GM19238 (cell line): ENCODE measurements at regions not wholly inside any gene's neighbourhood (a gene's known extent, or its start where the extent isn't known, plus 50 kb on each side); places are given as distances from the start of the nearest gene placed in this dataset.
"Not testable (repeated sequence)": the region's sequence is repeated elsewhere in the genome, so short reads cannot be mapped to it uniquely, and the experiment has no call there.

Source experiments
- DNase-seq: peaks from one replicate; pipeline ENCODE4 v3.0.0; 2011; ENCODE audit warnings: low spot score; ENCODE audit not compliant: insufficient read length

- DNase-seq: no peak
Observed at GRCh38 chr1:181192316-181192715, 103.8 kb downstream of the IER5 start.

- no peak for DNase-seq
Observed at GRCh38 chr1:181202986-181203555, 114.6 kb downstream of the IER5 start.

- DNase-seq: no peak
Observed at GRCh38 chr1:181204530-181204929, 116.0 kb downstream of the IER5 start.

GRCh38 chr1:181205901-181206300 is 117.4 kb downstream of the IER5 start:
- no peak for DNase-seq

- DNase-seq: no peak
Observed at GRCh38 chr1:181206513-181206912, 118.0 kb downstream of the IER5 start.

- no peak for DNase-seq
Observed at GRCh38 chr1:181206979-181207790, 118.7 kb downstream of the IER5 start.

- DNase-seq: no peak
Observed at GRCh38 chr1:181208083-181208482, 119.6 kb downstream of the IER5 start.

- no peak for DNase-seq
Observed at GRCh38 chr1:181208967-181209366, 120.5 kb downstream of the IER5 start.

- DNase-seq: no peak
Observed at GRCh38 chr1:181213056-181213455, 124.6 kb downstream of the IER5 start.

GRCh38 chr1:181216591-181216994 is 128.1 kb downstream of the IER5 start:
- no peak for DNase-seq

- DNase-seq: no peak
Observed at GRCh38 chr1:181219938-181220337, 131.4 kb downstream of the IER5 start.

- DNase-seq: no peak
Observed at GRCh38 chr1:181221078-181221477, 132.6 kb downstream of the IER5 start.

GRCh38 chr1:181222972-181223505 is 134.5 kb downstream of the IER5 start:
- DNase-seq: no peak

- not testable (repeated sequence) for DNase-seq
Observed at GRCh38 chr1:181226728-181227127, 138.2 kb downstream of the IER5 start.

GRCh38 chr1:181239086-181239485 is 150.6 kb downstream of the IER5 start:
- no peak for DNase-seq

- not testable (repeated sequence) for DNase-seq
Observed at GRCh38 chr1:181246320-181246719, 157.8 kb downstream of the IER5 start.

GRCh38 chr1:181248361-181248760 is 159.9 kb downstream of the IER5 start:
- DNase-seq: not testable (repeated sequence)

GRCh38 chr1:181249186-181249585 is 160.7 kb downstream of the IER5 start:
- no peak for DNase-seq

- no peak for DNase-seq
Observed at GRCh38 chr1:181250038-181250437, 161.5 kb downstream of the IER5 start.

GRCh38 chr1:181251001-181251712 is 162.7 kb downstream of the IER5 start:
- DNase-seq: no peak

- DNase-seq: no peak
Observed at GRCh38 chr1:181251713-181252075, 163.2 kb downstream of the IER5 start.

GRCh38 chr1:181253601-181254000 is 165.1 kb downstream of the IER5 start:
- DNase-seq: not testable (repeated sequence)
